GM19238 (cell line): ENCODE measurements at regions not wholly inside any gene's neighbourhood (a gene's known extent, or its start where the extent isn't known, plus 50 kb on each side); places are given as distances from the start of the nearest gene placed in this dataset.
"Not testable (repeated sequence)": the region's sequence is repeated elsewhere in the genome, so short reads cannot be mapped to it uniquely, and the experiment has no call there.

ENCODE experiments used
- DNase-seq: peaks from one replicate; pipeline ENCODE4 v3.0.0; 2011; ENCODE audit warnings: low spot score; ENCODE audit not compliant: insufficient read length

DNA sequence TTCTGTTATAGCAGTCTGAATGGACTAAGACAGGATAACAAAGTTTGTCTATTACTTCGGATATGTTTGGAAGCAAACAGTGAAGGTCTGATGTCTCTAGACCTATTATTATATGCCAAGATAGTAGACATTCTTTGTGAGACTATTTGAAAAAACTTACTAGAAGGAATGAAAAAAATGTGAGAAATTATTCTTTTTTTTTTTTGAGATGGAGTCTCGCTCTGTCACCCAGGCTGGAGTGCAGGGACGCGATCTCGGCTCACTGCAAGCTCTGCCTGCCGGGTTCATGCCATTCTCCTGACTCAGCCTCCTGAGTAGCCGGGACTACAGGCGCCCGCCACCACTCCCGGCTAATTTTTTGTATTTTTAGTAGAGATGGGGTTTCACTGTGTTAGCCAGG, 690.7 kb upstream of the SLC35B3 start:
- DNase-seq, result not testable (repeated sequence)

- DNase-seq, result no peak
Observed at GRCh38 chr6:9121549-9121948, 686.2 kb upstream of the SLC35B3 start.

DNA sequence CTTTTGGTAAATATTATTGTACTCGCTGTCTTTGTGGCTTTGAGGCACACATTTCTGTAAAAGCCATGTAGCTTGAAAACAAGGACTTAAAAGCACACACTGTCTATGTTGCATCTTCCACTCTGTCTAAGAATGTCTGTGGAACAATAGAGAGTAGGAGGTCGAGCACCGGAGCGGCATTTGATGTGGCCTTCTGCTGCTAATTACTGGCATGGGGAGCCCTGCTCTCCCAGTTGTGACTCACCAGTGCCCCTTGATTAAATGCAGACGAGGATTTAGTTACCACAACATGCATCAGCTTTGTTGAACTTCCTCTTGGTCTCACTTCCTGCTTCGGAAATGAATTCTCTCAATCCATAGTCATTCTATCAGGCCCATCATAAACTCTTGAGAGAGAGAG, 680.7 kb upstream of the SLC35B3 start:
- DNase-seq, result no peak

DNA sequence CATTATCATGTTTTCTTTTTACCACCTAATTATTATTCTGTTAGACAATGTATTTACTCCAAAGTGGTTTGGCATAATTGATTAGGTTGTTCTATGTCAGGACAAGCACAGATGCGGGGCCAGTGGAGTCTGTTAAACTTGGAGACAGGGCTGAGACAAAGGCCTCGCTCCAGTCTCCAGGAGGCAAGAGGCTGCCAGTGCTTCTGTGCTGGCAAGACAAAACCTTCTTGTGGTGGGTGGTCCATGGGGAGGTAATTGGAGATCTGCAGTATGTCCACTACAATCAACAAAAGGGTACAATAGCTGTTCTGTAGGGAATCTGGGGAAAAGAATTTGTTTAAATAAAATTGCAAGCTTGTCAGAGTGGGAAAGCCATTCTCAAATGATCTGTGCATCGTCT, 677.2 kb upstream of the SLC35B3 start:
- DNase-seq, result no peak

- DNase-seq, result no peak
Observed at GRCh38 chr6:9103876-9104521, 668.7 kb upstream of the SLC35B3 start.

- no peak for DNase-seq
Observed at GRCh38 chr6:9101920-9102319, 666.6 kb upstream of the SLC35B3 start.

- DNase-seq, result no peak
Observed at GRCh38 chr6:9100869-9101580, 665.7 kb upstream of the SLC35B3 start.

GRCh38 chr6:9095729-9096128, 660.4 kb upstream of the SLC35B3 start:
- no peak for DNase-seq

GRCh38 chr6:9095137-9095536, 659.8 kb upstream of the SLC35B3 start:
- DNase-seq, result no peak

GRCh38 chr6:9089724-9090123, 654.4 kb upstream of the SLC35B3 start:
- no peak for DNase-seq

DNA sequence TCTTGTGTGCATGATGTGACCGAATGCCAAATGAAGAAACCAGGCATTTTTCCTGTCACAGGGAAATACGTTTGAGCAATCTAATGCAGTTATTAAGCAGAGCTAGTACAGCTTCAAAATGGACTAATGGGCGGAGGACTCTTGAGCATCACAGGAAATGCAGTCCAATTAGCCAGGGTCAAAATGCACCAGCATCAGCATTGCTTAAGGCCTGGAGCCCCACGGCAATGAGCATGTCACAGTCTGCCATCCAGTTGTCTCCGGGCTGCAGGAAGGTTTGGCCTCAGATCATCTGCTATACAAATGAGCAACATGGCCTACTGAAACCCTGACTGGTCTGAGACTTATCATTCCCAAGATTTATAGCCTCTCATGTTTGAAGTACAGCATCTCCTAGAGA, 652.1 kb upstream of the SLC35B3 start:
- no peak for DNase-seq

- no peak for DNase-seq
Observed at GRCh38 chr6:9086331-9086730, 651.0 kb upstream of the SLC35B3 start.

GRCh38 chr6:9085709-9086070, 650.3 kb upstream of the SLC35B3 start:
- DNase-seq, result no peak

DNA sequence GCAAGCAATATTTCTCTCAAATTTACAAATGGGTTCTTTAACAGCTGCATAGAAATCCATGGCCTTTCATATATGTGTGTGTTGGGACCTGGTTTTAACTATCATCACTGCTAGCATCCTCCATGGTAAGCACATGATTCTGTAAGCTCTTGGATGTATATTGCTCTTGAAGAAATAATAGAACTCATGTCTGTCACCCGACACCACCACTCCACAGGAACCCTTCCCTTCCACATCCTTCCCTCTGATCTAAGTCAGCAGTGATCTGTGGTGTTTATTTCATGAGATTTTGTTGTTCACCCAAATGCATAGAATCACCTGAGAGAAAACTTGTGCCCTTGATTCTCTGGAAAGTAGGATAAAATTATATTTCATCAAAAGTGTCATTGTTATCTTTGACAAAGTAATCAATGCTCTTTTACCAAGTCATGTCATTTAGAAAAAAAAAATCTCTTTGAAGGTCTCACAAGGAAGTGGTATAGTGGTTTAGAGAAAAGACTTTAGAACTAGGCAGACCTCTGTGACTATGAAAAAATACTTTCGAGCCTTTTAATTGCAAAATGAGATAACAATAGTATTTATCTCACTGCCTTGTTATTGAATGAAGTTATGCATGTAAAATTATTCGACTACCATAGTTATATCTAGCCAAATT, 649.8 kb upstream of the SLC35B3 start:
- DNase-seq, result no peak

DNA sequence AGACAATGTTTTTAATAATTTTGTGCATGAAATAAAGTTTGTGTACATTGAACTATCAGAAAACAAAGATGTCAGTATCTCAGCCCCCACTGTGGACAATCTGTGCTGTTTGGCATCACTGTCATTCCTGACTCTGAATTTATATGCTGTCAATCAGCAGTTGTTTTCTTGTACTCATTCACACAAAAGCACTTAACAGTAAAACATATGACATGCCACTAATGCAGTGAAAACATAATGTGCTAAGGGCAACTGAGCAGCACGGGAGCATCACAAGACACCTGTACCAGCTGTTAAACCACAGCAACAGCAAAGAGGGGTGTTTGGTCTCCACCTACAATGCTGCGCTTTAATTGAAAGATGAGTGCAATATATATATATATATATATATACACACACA, 647.8 kb upstream of the SLC35B3 start:
- DNase-seq, result no peak

- DNase-seq, result no peak
Observed at GRCh38 chr6:9066726-9067125, 631.4 kb upstream of the SLC35B3 start.

- no peak for DNase-seq
Observed at GRCh38 chr6:9064156-9064555, 628.8 kb upstream of the SLC35B3 start.

DNA sequence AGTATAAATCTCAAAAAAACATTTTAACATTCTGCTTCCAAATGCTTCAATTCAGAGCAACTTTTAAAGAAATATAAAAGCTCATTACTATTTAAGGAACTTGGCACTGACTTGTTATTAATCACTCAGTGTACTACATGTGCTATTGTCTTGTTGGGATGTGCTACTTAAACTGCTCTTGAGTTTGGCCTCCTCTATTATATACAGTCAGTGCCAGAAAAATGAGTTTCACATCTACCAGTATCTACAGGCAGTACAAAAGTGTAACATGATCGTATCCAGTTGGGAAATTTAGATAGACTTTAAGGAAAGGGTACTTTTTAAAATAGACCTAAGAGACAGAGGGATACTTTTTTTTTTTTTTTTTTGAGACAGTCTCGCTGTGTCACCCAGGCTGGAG, 627.3 kb upstream of the SLC35B3 start:
- DNase-seq, result no peak

DNA sequence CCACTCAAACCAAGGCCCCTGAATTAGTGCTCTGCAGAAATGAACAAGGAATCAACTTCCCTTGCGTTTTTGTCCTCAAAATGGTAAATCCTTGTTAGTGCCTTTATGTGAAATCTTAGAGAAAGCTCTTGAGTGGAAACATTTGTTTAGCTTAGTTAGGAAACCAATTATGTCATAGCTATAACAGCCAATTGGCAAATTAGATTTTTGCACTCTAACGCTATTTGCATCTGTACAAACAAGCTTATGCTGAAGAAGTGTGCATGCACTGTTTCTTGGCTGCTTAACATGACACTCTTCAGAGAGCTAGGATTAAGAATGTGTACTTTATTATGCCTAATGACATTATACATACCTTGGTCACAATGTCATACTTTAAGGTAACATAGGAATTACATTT, 622.6 kb upstream of the SLC35B3 start:
- no peak for DNase-seq

DNA sequence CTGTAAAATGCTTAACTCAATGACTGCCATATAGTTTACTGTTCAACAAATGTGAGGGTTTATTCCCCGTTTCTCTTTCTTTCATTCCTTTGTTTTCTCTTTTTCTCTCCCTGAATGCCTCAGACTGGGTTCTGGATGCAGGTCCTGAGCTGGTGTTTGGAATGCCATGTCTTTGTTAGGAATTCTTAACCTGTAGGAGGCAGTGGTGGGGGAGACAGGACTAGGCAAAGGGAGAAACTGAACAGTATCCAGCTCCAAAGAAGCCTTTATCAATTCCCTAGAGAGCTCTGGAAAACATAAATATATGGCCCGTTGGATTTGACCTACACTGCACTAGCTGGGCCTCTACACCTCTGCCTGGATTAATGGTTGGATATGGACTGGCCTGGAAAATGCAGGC, 621.2 kb upstream of the SLC35B3 start:
- DNase-seq, result no peak

GRCh38 chr6:9044426-9044825, 609.1 kb upstream of the SLC35B3 start:
- DNase-seq, result no peak

DNA sequence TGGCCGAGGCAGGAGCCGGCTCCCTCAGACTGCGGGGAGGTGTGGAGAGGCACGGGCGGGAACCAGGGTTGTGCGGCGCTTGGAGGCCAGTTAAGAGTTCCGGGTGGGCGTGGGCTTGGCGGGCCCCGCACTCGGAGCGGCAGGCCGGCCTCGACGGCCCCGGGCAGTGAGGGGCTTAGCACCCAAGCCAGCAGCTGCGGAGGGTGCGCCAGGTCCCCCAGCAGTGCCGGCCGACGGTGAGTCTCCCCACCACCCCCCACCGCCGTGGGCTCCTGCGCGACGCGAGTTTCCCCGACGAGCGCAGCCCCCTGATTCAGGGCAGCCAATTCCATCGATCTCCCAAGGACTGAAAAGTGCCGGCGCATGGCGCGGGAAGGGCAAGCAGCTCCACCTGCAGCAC, 605.4 kb upstream of the SLC35B3 start:
- no peak for DNase-seq

DNA sequence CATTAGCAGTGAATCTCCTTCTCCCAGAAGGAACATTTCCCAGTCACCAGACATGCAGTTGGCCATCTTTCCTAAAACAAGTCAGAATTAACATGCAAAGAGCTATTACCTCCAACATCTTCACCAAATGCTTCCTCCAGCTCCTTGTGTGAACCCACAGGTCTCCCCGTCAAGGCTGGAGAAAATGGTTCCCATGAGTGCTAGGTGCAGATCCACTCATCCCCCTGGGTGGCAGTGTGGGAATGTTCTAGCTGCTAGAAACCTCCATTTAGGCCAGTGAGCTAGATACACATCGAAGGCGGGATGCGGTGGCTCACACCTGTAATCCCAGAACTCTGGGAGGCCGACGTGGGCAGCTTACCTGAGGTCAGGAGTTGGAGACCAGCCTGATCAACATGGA, 603.9 kb upstream of the SLC35B3 start:
- no peak for DNase-seq
